DMS 273 treated with DMSO at 0.1 percent for 48 hours (cell line): ENCODE measurements at regions not wholly inside any gene's neighbourhood (a gene's known extent, or its start where the extent isn't known, plus 50 kb on each side); places are given as distances from the start of the nearest gene placed in this dataset.
A peak's percentile ranks its signal among the peaks of the same experiment; 100 is the strongest.
"Not testable (repeated sequence)": the region's sequence is repeated elsewhere in the genome, so short reads cannot be mapped to it uniquely, and the experiment has no call there.

Experiments used
- DNase-seq: peaks from one replicate; lab custom pipeline; 2025; lab: John Stamatoyannopoulos, UW

DNA sequence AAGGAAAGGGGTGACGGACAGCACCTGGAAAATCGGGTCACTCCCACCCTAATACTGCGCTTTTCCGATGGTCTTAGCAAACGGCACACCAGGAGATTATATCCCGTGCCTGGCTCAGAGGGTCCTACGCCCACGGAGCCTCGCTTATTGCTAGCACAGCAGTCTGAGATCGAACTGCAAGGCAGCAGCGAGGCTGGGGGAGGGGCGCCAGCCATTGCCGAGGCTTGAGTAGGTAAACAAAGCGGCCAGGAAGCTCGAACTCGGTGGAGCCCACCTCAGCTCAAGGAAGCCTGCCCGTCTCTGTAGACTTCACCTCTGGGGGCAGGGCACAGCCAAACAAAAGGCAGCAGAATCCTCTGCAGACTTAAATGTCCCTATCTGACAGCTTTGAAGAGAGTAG lies 91.5 kb upstream of the MBIP start:
- not testable (repeated sequence) for DNase-seq

DNA sequence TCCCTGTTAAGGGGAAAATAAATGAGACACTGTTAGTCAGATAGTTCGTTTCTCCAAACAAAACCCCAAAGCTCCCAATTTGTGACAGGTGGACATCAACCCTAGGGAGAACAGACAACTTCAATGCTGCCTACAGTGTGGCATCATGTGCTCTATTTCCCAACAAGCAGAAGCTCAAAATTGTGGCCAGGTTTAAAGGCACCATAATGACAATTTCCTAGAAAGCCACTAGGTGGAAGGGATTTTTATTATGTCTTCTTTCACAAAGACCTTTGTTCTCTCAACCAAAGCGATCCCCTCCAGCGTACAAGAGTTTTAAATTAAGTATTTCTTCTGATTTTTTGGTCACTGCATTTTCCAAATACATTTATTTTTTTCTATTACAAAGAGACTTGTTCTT lies 88.0 kb upstream of the MBIP start:
- no peak for DNase-seq

DNA sequence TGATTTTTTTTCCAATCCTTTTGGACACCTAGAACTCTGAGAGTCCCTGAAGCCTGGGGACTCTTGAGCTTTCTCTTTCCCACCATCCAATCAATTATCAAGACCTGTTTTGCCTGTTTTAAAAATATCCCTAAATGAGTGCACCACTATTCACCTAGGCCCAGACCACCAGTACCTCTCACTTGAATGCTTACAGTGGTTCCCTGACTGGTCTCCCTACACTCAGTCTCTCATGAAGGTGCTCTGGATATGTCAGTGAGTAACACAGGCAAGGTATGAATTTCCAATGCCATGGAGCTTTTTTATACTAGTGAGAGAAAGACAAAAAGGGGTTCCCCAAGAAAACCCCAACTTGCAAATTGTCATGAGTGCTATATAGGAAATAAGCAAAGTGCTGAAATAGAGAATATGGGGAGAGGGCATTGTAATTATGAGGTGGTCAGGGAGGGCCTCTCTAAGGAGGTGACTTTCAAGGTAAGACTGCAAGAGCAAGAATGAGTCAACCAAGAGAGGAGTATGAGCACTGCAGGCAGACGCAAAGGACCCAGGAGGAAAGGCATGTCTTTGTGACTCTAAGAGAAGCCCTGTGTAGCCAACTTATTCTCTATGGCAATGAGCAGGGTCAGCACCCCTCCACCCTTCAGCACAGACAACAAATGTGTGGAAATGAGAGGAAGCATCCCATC lies 85.3 kb upstream of the MBIP start:
- DNase-seq, result no peak

DNA sequence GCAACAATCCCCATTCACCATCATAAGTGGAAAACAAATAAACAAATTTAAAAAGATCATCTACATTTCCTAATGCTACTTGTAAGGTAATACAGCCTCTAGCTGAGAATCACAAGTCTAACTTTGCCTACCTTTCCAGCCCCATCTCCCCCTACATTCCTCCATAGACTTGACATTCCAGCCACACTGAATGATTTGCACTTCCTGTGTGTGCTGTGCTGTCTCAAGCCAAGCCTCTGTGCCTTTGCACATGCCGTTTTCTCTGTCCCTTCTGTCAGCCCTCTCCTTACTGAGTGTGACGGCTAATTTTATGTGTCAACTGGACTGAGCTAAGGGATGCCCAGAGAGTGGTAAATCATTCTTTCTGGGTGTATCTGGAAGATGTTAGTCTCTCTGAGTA lies 82.4 kb upstream of the MBIP start:
- no peak for DNase-seq

DNA sequence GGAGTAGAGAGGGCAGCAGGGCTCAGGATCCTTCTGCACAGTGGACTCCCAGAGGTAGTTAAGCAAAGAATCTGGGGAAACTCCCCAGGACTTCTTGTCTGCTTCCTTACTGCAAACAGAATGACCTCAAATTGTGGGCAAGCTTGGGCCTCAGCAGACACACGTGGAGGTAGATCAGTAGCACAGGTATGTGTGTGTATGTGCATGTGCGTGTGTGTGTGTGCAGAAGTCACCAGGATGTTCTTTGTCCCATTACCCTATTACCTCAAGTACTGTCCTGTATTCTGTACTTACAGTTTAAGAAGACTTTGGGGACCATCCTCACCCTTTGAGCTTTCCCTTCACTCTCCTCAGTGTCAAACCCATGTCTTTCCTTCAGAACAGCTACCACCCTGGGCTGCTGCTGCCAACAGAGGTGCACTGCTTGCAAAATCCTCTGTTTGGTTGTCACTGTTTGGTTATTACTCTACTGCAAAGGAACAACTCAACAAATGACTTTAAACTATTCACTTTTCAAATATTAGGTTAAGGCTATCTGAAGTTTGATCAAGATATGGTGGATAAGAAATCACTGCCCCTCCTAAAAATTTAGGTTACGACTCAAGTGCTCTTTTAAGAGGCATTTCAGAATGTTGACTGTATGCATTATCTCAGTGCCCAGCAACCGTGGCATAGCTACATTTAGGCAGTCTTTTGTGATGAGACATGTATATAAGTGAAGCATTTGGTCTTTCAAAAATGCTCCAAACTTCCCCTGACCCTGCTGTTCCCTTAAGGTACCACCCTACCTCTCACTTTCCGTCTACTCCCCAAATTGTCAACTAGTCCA lies 78.2 kb upstream of the MBIP start:
- DNase-seq, result no peak

DNA sequence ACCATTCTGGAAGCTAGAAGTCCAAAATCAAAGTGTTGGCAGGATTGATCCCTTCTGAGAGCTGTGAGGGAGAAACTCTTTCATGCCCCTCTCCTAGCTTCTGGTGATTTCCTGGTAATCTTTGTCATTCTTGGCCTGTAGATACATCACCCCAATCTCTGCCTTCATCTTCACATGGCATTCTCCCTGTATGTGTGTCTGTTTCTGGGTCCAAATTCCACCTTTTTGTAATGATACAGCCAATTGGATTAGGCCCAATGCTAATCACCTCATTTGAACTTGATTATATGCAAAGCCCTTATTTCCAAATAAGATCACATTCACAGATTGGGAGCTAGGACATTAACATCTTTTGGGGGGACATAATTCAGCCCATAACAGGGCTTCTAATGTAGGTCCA lies 76.9 kb upstream of the MBIP start:
- DNase-seq, result no peak

DNA sequence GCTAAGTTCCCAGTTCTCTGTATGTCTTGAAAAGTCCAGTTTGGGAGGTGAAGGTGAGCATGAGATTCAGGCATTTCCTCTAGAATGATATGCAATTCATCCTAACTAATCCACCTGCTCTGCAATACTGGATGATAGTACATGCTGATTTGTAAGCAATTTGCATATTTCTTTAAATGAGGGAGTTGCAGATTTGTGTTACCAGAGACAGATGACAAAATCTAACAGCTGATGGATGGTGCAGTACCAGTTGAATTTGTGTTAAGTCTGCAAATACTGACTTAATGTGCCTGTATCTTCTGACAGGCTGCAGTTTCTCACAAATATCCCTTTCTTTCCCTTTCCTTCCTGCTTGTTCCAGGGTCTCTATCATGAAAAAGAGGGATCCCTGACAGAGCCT lies 76.4 kb upstream of the MBIP start:
- DNase-seq, result no peak

DNA sequence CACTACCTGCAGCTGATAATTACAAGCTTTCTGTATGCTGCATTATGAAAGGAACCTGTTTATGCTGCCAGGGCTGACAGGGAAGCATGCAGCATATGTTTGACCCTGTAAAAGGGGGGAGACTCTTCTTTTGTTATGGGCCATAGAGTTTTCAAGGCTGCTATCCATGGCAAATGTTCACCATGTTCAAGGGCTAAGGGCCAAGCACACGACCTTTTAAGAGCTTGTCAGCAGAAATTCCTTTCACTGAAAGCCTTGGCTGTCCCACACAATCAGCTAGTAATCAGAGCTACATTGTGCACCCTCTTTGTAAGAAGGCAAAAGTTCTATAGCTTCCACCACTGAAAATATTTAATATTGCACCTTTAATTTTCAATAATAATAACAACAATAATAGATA lies 74.2 kb upstream of the MBIP start:
- no peak for DNase-seq

DNA sequence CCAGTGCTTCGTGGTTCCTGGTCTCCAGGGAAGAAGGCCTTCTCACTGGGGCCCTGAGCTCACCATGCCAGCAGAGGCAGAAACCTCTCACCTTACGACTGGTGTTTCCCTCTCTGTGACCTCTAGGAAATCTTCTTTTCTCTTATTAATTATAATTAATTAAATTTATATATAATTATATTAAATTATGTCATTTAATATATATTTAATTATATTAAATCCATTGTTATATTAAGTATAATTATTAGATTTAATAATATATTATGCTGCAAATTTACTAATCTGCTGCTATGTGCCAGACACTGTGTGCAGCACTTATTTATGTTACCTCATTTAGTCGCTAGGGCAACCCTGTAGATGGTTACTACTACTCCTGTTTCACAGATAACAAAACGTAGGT lies 70.3 kb upstream of the MBIP start:
- no peak for DNase-seq

DNA sequence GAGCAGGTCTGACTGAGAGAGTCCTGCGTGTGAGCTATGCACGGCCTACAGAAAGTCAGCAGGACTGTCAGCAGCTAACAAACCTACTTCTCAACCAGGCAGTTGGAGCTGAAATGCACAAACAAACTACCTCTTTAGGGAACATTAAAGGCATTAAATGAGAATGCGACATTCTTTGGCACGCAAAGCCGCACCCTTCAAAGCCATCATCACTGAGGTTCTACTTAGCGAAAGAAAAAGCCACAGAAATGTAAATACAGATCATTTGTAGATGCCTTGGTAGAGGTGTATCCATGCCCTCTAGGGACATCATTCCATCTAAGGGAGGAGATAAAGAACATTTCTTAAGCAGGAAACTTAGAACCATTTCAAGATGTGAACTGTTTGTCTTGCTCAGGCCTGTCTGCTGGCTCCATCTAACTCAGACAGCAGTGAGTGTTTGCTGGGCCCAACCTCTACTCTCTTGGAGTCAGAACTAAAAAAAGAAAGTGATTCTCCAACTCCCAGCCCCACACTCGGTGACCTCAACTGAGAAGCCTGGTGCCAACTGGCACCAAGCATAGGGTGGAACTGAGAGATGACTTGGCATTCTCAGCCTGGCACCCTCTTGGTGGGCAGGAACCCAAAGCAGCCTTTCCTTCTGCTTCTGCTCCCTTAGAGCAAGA lies 63.5 kb upstream of the MBIP start:
- no peak for DNase-seq

DNA sequence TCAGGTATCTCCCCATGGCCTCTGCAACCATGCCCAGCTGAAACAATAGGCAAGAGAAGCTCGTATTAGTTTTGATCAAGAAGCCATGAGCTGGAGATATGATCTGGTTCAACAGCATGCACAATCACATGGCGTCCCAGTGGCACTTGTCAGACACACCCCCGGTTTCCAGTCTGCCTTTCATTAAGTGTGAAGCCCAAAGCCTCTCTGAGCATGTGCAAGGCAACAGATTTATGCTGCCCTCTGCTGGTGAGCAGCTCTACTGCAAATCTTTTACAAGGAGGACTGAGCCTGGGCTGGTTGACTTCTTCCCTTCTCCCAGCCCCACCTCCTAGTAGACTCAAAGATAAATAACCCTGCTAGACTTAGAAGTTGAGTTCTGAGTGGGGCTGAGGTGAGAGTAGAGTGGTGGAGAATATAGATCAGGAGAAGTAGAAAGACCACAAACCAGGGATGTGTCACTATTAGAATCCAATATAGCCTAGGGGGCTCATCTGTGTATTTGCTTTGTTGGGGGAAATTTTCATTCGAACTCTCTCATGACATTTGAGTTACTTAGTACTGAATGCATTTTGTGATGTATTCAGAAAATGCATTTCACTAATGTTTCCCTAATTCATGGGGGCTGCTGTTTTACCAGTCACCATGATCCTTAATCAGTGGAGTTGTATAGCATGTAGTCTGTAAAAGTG lies 53.7 kb upstream of the MBIP start:
- DNase-seq, result peak; percentile 40
